Brain pericyte (primary cell): ENCODE measurements at regions not wholly inside any gene's neighbourhood (a gene's known extent, or its start where the extent isn't known, plus 50 kb on each side); places are given as distances from the start of the nearest gene placed in this dataset.
"Not testable (repeated sequence)": the region's sequence is repeated elsewhere in the genome, so short reads cannot be mapped to it uniquely, and the experiment has no call there.

ENCODE experiments used
- DNase-seq: peaks from one replicate; pipeline ENCODE4 v3.0.0-alpha.2; 2012; ENCODE audit warnings: low read depth, low spot score

- DNase-seq, result not testable (repeated sequence)
These were observed 53.0 kb upstream of the C1QTNF3 start for GRCh38 chr5:34096033-34096432.

- DNase-seq, result not testable (repeated sequence)
These were observed 56.9 kb upstream of the C1QTNF3 start for GRCh38 chr5:34099891-34100290.

DNA sequence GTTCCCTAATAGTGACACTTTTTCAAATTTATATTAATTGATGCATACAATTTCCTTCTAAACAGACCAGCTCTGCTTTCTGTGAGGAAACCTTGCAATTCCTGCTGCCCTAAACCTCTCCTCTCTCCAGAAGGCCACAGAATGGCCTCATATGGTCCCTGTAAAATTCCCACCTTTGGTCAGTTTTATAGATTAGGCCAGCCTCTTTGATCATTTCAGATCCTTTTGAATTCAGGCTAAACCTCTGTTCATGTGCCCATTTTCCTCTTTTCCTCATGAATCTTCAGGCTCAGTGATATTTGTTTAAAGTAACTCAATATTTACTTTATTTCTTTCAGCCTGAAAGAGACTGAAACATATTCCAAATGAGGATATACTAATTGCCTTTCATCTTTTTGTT lies 58.6 kb upstream of the C1QTNF3 start:
- not testable (repeated sequence) for DNase-seq

DNA sequence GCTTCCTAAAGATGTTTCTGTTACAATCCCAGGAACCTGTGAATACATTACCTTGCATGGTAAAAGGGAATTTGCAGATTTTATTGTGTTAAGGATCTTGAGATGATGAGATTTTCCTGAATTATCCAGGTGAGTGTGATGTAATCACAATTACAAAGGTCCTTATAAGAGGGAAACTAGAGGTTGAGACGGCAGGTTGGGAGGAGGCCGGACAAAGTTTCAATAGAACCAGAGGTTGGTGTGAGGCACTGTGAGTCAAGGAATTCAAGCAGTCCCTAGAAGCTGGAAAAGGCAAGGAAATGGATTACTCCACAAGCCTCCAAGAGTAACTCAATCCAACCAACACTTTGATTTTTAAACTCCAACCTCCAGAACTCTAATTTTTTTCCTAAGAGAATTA lies 65.9 kb upstream of the C1QTNF3 start:
- DNase-seq, result not testable (repeated sequence)

- DNase-seq, result not testable (repeated sequence)
These were observed 81.3 kb upstream of the C1QTNF3 start for GRCh38 chr5:34124280-34124679.

DNA sequence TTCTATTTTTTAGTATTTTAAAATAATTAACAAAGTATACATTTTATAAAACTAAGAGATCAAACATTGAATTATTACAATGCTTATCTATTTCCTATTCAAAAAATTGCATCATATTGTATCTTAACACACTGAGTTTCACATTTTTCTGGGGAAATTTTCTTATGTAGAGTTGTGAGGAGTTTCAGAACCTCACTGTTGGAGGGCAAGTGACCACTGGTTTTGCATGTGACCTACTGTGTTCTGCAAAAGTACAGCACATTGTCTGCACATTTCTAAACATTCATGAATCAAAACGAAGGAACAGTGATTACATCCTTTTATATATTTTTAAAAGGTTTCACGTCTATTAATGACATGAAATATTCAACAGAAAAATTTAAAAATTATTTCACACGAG lies 82.3 kb upstream of the C1QTNF3 start:
- not testable (repeated sequence) for DNase-seq

GRCh38 chr5:34126741-34127140 lies 83.7 kb upstream of the C1QTNF3 start:
- not testable (repeated sequence) for DNase-seq

DNA sequence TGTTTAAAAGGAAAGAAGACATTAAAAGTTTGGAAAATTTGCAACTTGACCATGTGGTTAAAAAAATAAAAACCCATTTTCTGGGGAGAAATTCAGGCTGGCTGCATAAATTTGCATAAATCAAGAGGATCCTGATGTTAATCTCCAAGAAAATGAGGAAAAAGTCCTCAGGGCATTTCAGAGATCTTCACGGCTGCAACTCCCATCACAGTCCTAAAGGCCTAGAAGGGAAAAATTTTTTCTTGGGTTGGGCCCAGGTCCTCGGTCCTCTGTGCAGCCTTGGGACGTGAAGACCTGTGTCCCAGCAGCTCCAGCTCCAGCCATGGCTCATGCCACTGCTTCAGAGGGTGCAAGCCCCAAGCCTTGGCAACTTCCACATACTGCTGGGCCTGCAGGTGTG lies 84.8 kb upstream of the C1QTNF3 start:
- not testable (repeated sequence) for DNase-seq

DNA sequence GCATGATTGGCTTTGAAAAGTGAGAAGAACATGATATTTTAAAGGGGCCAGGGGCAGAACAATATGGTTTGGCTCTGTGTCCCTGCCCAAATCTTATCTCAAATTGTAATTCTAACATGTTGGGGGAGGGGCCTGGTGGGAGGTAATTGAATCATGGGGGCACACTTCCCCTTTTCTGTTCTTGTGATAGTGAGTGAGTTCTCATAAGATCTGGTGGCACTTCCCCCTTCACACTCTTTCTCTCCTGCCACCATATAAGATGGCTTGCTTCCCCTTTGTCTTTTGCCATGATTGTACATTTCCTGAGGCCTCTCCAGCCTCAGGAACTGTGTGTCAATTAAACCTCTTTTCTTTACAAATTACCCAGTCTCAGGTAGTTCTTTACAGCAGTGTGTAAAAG lies 85.9 kb upstream of the C1QTNF3 start:
- DNase-seq, result not testable (repeated sequence)

- DNase-seq, result not testable (repeated sequence)
These were observed 112.0 kb upstream of the C1QTNF3 start for GRCh38 chr5:34154988-34155387.

DNA sequence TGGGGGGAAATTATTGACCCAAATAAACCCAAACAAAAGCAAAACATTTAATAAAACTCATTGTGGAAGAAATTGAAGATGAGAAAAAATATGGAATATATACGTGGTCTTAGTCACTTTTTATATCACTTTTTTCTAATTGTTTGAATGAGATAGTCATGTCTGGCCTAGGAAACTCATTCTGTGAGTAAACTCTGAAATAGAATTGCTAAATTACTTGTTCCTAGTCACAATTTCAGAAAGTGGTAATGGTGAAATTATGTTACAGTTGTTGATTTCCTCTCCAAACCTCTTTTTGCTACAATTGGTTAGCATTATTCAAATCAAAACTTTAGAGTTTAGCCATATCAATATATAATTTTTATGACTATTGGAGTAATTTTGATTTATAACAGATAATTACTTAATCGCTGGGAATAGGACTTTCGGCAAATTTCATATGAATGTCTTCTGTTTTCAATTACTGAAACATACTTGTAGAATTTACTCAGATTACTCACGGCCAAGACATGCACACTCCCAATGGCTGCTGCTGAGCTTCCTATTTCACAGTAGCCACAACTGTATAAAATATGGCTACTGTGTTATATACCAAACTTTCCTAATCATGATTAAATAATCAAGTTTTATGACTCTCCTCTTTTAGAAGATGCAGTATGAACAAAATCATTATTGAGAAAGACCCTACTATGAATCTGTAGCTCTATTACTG lies 113.8 kb upstream of the C1QTNF3 start:
- DNase-seq, result not testable (repeated sequence)

- DNase-seq, result not testable (repeated sequence)
These were observed 117.9 kb upstream of the C1QTNF3 start for GRCh38 chr5:34160904-34161303.

DNA sequence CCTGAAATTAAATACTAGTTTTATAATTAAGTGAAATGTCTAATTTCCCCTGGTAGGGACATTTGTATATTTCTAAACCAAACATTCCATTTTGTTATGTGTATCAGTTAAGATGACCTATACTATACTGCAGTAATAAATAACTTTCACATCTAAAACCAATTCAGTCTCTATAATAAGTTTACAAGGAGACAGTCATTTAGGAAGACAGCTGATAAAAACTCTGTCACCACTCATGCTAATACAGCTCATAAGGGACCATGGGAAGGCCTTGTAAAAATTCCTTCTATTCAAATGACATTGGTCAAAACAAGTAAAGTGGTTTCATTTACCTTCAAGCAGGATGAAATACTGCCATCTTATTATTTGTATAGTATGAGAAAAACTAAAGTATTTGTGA lies 128.4 kb upstream of the C1QTNF3 start:
- not testable (repeated sequence) for DNase-seq

DNA sequence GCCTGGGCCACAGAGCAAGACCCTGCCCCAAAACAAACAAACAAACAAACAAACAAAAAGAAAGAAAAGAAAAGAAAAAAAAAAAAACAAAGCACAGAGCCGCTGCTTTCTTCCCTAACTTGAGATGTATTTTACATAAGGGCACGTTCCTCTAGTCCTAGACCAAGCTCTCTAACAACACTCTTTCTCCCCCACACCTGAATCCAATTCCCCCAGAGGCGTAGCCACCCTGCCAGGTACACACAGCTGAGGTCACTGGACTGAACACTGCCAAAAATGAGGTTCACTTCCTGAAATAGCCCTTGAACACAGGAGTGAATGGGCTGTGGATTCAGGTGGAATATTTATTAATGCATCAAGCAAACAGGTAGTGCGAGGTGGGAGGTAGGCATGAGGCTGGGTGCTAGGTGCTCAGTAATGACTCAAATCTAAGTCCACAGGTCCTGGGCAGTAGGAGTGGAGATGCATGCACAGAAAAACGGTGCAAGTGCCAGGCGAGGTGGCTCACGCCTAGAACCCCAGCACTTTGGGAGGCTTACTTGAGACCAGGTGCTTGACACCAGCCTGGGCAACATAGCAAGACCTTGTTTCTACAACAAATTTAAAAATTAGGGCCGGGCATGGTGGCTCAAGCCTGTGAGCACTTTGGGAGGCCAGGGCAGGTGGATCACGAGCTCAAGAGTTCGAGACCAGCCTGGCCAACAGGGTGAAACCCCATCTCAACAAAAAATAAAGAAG lies 136.6 kb upstream of the C1QTNF3 start:
- DNase-seq, result not testable (repeated sequence)

DNA sequence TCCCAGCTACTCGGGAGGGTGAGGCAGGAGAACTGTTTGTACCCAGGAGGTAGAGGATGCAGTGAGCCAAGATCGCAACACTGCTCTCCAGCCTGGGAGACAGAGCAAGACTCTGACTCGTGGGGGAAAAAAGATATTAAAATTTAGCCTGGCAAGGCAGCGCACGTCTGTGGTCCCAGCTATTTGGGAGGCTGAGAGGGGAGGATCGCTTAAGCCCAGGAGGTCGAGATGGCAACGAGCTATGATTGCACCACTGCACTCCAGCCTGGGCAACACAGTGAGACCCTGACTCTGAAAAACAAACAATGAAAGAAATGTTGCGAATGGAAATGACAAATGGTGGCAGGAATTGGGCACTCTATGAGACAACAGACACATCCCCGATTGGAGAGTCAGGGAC lies 137.2 kb upstream of the C1QTNF3 start:
- not testable (repeated sequence) for DNase-seq

DNA sequence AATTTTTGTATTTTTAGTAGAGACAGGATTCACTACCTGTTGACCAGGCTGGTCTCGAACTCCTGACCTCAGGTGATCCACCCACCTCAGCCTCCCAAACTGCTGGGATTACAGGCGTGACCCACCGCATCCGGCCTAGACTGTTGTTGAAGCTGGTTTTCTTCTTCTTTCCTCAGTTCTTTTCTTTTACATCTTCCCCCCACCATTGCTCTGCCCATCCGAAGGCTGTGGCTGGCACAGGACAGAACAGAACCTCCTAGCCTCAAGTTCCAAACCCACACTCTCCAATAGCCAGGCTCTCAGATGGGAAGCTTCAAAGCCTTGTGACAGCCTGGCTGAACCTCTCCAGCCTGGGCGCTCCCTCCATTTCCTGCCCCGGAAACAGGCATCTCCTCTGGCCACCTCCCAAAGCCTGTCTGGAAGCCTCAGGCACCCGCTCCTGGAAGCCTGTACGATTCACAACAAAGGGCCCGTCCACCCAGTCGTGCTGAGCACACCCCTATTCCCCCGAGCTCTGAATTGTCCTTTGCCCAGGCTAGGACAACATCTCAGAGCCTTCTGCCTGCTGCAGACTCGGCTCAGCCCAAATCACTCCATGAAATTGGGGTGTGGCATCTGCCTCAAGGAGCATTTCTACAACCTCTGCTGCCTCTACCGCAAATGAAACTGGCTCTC lies 138.1 kb upstream of the C1QTNF3 start:
- not testable (repeated sequence) for DNase-seq

- not testable (repeated sequence) for DNase-seq
These were observed 142.0 kb upstream of the C1QTNF3 start for GRCh38 chr5:34185005-34185404.

GRCh38 chr5:34185572-34185971 lies 142.6 kb upstream of the C1QTNF3 start:
- not testable (repeated sequence) for DNase-seq

DNA sequence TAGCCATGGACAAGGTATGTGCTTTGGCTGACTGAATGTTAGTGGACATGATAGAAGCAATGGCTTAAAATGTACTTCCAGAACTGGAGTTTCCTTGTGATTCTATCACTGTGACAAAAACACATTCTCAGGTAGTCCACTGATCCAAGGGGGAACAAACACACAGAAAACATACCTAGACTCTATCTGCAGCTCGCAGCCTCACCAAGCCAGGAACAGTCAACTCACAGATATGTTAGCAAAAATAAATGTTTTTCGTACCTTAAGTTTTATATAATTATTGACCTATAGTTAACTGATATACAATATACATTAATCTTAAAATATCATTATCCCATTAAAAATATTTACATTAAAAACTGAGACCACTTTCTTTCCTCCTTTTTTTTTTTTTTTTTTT lies 143.1 kb upstream of the C1QTNF3 start:
- DNase-seq, result not testable (repeated sequence)

- DNase-seq, result not testable (repeated sequence)
These were observed 143.9 kb upstream of the C1QTNF3 start for GRCh38 chr5:34186865-34187264.

- DNase-seq, result not testable (repeated sequence)
These were observed 144.4 kb upstream of the C1QTNF3 start for GRCh38 chr5:34187441-34187840.
